RWPE2 (cell line): ENCODE measurements at regions not wholly inside any gene's neighbourhood (a gene's known extent, or its start where the extent isn't known, plus 50 kb on each side); places are given as distances from the start of the nearest gene placed in this dataset.

Experiments
- ATAC-seq: fragments of 200-7000 bp; cut with Tn5 transposase; 3 replicates; pipeline ENCODE4 v1.9.1; 2021; ENCODE audit warnings: low read depth
- DNase-seq: peaks from one replicate; pipeline ENCODE4 v3.0.0-alpha.2; 2020; ENCODE audit warnings: low spot score
- H3K27ac ChIP-seq: fragments of 450-650 bp; 2 replicates; pipeline ENCODE4 v1.5.1; 2017; ENCODE audit warnings: mild to moderate bottlenecking; ENCODE audit not compliant: poor library complexity, severe bottlenecking
- H3K27me3 ChIP-seq: fragments of 250-450 bp; sonication (Bioruptor Pico); 2 replicates; pipeline ENCODE4 v1.5.1; 2021; ENCODE audit warnings: mild to moderate bottlenecking, moderate library complexity; ENCODE audit not compliant: insufficient read depth, poor library complexity, severe bottlenecking
- H3K36me3 ChIP-seq: fragments of 250-450 bp; sonication (Bioruptor Pico); 2 replicates; pipeline ENCODE4 v1.5.1; 2020; ENCODE audit warnings: low read depth, mild to moderate bottlenecking, moderate library complexity
- H3K4me1 ChIP-seq: fragments of 250-450 bp; sonication (Bioruptor Pico); 2 replicates; pipeline ENCODE4 v1.5.1; 2021; ENCODE audit warnings: mild to moderate bottlenecking, moderate library complexity; ENCODE audit not compliant: insufficient read depth, poor library complexity, severe bottlenecking
- H3K4me3 ChIP-seq: fragments of 250-450 bp; sonication (Bioruptor Pico); 2 replicates; pipeline ENCODE4 v1.5.1; 2021; ENCODE audit warnings: mild to moderate bottlenecking, moderate library complexity; ENCODE audit not compliant: severe bottlenecking
- H3K9me3 ChIP-seq: fragments of 250-450 bp; sonication (Bioruptor Pico); 2 replicates; pipeline ENCODE4 v1.5.1; 2021; ENCODE audit warnings: mild to moderate bottlenecking, moderate library complexity; ENCODE audit not compliant: severe bottlenecking
- TF ChIP-seq, protein P1 (sequence below): fragments of 450-650 bp; IDR thresholded peaks from one replicate; pipeline ENCODE4 v1.5.1; 2017; ENCODE audit warnings: mild to moderate bottlenecking, moderate library complexity; ENCODE audit not compliant: poor library complexity, severe bottlenecking

GRCh38 chr11:122248131-122248530 is 132.1 kb upstream of the BLID start:
- peaks cover 24% of the 10 kb centered on the region for H3K4me1 ChIP-seq
- TF ChIP-seq, protein P1, sequence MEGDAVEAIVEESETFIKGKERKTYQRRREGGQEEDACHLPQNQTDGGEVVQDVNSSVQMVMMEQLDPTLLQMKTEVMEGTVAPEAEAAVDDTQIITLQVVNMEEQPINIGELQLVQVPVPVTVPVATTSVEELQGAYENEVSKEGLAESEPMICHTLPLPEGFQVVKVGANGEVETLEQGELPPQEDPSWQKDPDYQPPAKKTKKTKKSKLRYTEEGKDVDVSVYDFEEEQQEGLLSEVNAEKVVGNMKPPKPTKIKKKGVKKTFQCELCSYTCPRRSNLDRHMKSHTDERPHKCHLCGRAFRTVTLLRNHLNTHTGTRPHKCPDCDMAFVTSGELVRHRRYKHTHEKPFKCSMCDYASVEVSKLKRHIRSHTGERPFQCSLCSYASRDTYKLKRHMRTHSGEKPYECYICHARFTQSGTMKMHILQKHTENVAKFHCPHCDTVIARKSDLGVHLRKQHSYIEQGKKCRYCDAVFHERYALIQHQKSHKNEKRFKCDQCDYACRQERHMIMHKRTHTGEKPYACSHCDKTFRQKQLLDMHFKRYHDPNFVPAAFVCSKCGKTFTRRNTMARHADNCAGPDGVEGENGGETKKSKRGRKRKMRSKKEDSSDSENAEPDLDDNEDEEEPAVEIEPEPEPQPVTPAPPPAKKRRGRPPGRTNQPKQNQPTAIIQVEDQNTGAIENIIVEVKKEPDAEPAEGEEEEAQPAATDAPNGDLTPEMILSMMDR: no peak
- DNase-seq: no peak
- no peaks in the 10 kb centered on the region for H3K36me3 ChIP-seq
- no peaks in the 10 kb centered on the region for H3K9me3 ChIP-seq
- ATAC-seq: no peak
- peak overlapping the region; percentile 47 for H3K27ac ChIP-seq
- H3K27me3 ChIP-seq: no peaks in the 10 kb centered on the region
- no peak overlapping the region for H3K4me3 ChIP-seq

DNA sequence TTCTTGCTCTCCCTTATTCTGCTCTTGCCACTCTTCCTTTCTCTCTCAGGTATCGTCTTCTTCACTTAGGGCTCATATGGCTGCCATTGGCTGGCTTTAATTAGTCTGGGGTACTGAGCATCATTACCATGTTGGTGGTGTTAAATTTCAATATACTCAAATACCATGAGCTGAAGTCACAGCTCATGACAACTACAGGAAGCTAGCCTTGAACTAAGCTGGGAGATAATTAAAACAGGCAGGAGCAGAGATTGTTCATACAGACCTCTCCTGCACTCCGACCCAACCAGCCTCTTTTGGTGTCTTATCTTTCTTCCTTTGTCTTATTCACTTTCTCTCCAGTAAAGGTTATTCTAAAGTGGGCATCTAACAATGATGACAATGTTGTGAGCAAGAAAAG is 130.9 kb upstream of the BLID start:
- Histone ChIP-seq H3K36me3 (no peaks in the 10 kb centered on the region), H3K27ac (no peak overlapping the region), H3K9me3 (no peaks in the 10 kb centered on the region), H3K4me3 (no peak overlapping the region), H3K4me1 (peaks cover 20% of the 10 kb centered on the region), H3K27me3 (no peaks in the 10 kb centered on the region)
- ATAC-seq: no peak
- TF ChIP-seq, protein P1: no peak
- no peak for DNase-seq

- Histone ChIP-seq H3K4me3 (no peak overlapping the region), H3K36me3 (no peaks in the 10 kb centered on the region), H3K4me1 (no peaks in the 10 kb centered on the region), H3K27ac (no peak overlapping the region), H3K27me3 (no peaks in the 10 kb centered on the region), H3K9me3 (no peaks in the 10 kb centered on the region)
- DNase-seq: no peak
- TF ChIP-seq, protein P1: no peak
- ATAC-seq: no peak
These were observed 126.7 kb upstream of the BLID start for GRCh38 chr11:122242731-122243130.

- Histone ChIP-seq H3K4me1 (no peaks in the 10 kb centered on the region), H3K4me3 (no peak overlapping the region), H3K36me3 (no peaks in the 10 kb centered on the region), H3K9me3 (no peaks in the 10 kb centered on the region), H3K27ac (no peak overlapping the region), H3K27me3 (no peaks in the 10 kb centered on the region)
- ATAC-seq (no peak), DNase-seq (no peak)
- TF ChIP-seq, protein P1: no peak
These were observed 125.6 kb upstream of the BLID start for GRCh38 chr11:122241566-122241965.

- peaks cover 4% of the 10 kb centered on the region for H3K4me1 ChIP-seq
- TF ChIP-seq, protein P1: no peak
- ATAC-seq: no peak
These were observed 124.6 kb upstream of the BLID start for GRCh38 chr11:122240638-122241037.

More at GRCh38 chr11:122240638-122241037, 124.6 kb upstream of the BLID start:
- Histone ChIP-seq H3K36me3 (no peaks in the 10 kb centered on the region), H3K27ac (no peak overlapping the region), H3K4me3 (no peak overlapping the region), H3K27me3 (no peaks in the 10 kb centered on the region), H3K9me3 (no peaks in the 10 kb centered on the region)
- no peak for DNase-seq
